ENCODE measurements at regions not wholly inside any gene's neighbourhood (a gene's known extent, or its start where the extent isn't known, plus 50 kb on each side); places are given as distances from the start of the nearest gene placed in this dataset.

DNA sequence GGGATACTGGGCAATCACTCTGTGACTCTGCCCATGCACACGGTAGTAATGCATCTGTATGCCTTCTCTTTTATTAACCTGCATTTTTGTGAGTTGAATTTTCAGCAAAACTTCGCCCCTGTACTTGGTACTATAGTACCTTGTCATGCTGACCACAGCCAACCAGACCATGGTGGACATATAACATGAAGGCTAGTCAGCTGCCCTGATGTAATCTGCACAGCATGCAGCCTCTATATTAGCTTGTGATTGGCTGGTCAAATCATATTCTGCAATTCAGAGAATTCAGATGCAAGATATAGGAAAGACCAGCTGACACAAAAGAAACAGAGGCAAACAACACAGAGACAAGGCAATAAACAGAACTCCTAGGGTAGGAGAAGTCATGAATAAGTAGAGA is 200.9 kb upstream of the JARID2 start:
- no peaks in the 10 kb centered on the region for H3K27me3 ChIP-seq (ENCODE audit: insufficient read depth, low read depth, low read length)
- no peak overlapping the region for H3K4me2 ChIP-seq (ENCODE audit: low read length)
- H3K9ac ChIP-seq (ENCODE audit: low read length) = no peak overlapping the region
- H3F3A ChIP-seq (ENCODE audit: insufficient read depth, low read length, poor library complexity, severe bottlenecking) = no peaks in the 10 kb centered on the region
- no peak overlapping the region for H2AFZ ChIP-seq (ENCODE audit: low read depth, low read length)
- no peaks in the 10 kb centered on the region for H3K9me2 ChIP-seq (ENCODE audit: insufficient read depth, low read length)
- no peak overlapping the region for H3K27ac ChIP-seq (ENCODE audit: low read length)
- no peaks in the 10 kb centered on the region for H4K20me1 ChIP-seq (ENCODE audit: insufficient read depth)
- H3K9me3 ChIP-seq (ENCODE audit: low read length) = no peaks in the 10 kb centered on the region
- no peaks in the 10 kb centered on the region for H3K79me2 ChIP-seq (replicated peaks; ENCODE audit: insufficient read depth, low read length)
- H3K36me3 ChIP-seq (ENCODE audit: insufficient read depth, low read length) = no peaks in the 10 kb centered on the region
- H3K4me3 ChIP-seq (ENCODE audit: low read length) = no peak overlapping the region
- TF ChIP-seq CTCF (IDR thresholded peaks at IDR 0.05; ENCODE audit: poor library complexity, severe bottlenecking) (no peak), SMC3 (conservative IDR thresholded peaks at IDR 0.05; ENCODE audit: poor library complexity) (no peak), RAD21 (conservative IDR thresholded peaks at IDR 0.05) (no peak), EP300 (conservative IDR thresholded peaks at IDR 0.05; ENCODE audit: poor library complexity, severe bottlenecking) (no peak), REST (IDR thresholded peaks at IDR 0.05; ENCODE audit: borderline replicate concordance) (no peak), MXI1 (conservative IDR thresholded peaks at IDR 0.05; ENCODE audit: poor library complexity, severe bottlenecking) (no peak), TAF1 (IDR thresholded peaks at IDR 0.05; ENCODE audit: low read depth) (no peak)

- no peaks in the 10 kb centered on the region for H3K9me3 ChIP-seq (ENCODE audit: low read length)
- no peaks in the 10 kb centered on the region for H3K9me2 ChIP-seq (ENCODE audit: insufficient read depth, low read length)
These were observed 199.1 kb upstream of the JARID2 start for GRCh38 chr6:15046751-15047150.

More at GRCh38 chr6:15046751-15047150, 199.1 kb upstream of the JARID2 start:
- Histone ChIP-seq H3K9ac (ENCODE audit: low read length) (no peak overlapping the region), H3K27me3 (ENCODE audit: insufficient read depth, low read depth, low read length) (no peaks in the 10 kb centered on the region), H4K20me1 (ENCODE audit: insufficient read depth) (no peaks in the 10 kb centered on the region), H3K27ac (ENCODE audit: low read length) (no peak overlapping the region), H3K4me2 (ENCODE audit: low read length) (no peak overlapping the region), H2AFZ (ENCODE audit: low read depth, low read length) (no peak overlapping the region), H3F3A (ENCODE audit: insufficient read depth, low read length, poor library complexity, severe bottlenecking) (no peaks in the 10 kb centered on the region), H3K4me3 (ENCODE audit: low read length) (no peak overlapping the region), H3K79me2 (replicated peaks; ENCODE audit: insufficient read depth, low read length) (no peaks in the 10 kb centered on the region), H3K36me3 (ENCODE audit: insufficient read depth, low read length) (no peaks in the 10 kb centered on the region)
- TF ChIP-seq TAF1 (IDR thresholded peaks at IDR 0.05; ENCODE audit: low read depth) (no peak), POLR2AphosphoS5 (IDR thresholded peaks at IDR 0.05) (no peak), CTCF (IDR thresholded peaks at IDR 0.05; ENCODE audit: poor library complexity, severe bottlenecking) (no peak), EZH2 (IDR thresholded peaks at IDR 0.05; ENCODE audit: borderline replicate concordance, insufficient read depth, low read length, poor library complexity, severe bottlenecking) (no peak), RAD21 (conservative IDR thresholded peaks at IDR 0.05) (no peak), SMC3 (conservative IDR thresholded peaks at IDR 0.05; ENCODE audit: poor library complexity) (no peak), EP300 (conservative IDR thresholded peaks at IDR 0.05; ENCODE audit: poor library complexity, severe bottlenecking) (no peak), REST (IDR thresholded peaks at IDR 0.05; ENCODE audit: borderline replicate concordance) (no peak), MXI1 (conservative IDR thresholded peaks at IDR 0.05; ENCODE audit: poor library complexity, severe bottlenecking) (no peak)
